ENCODE measurements at regions not wholly inside any gene's neighbourhood (a gene's known extent, or its start where the extent isn't known, plus 50 kb on each side); places are given as distances from the start of the nearest gene placed in this dataset.

- no peaks in the 10 kb centered on the region for H3K36me3 ChIP-seq (replicated peaks in 1 of 2; ENCODE audit: control extremely low read depth in 1 of 2, control insufficient read depth in 1 of 2, extremely low read depth in 1 of 2, insufficient read depth in 2 of 2, low read length in 1 of 2)
- H3K27ac Mint-ChIP-seq = no peak overlapping the region
- H3K27ac ChIP-seq (ENCODE audit: low read length in 2 of 2) = no peak overlapping the region
- TF ChIP-seq EZH2 (IDR thresholded peaks at IDR 0.05; ENCODE audit: borderline replicate concordance, insufficient read depth, low read depth, low read length, poor library complexity, severe bottlenecking) (no peak), CTCF (IDR thresholded peaks at IDR 0.05) (no peak)
- intact Hi-C loops (cut with micrococcal nuclease) = no loop called here
- ChIA-PET CTCF (no interaction called here), POLR2A (no interaction called here)
- WGBS (ENCODE audit: insufficient coverage) = 89% methylated on average over 21 of the region's 22 CpGs
- H3K79me2 ChIP-seq (ENCODE audit: control insufficient read depth, insufficient read depth, low read length) = no peaks in the 10 kb centered on the region
- no peak overlapping the region for H2AFZ ChIP-seq (ENCODE audit: insufficient read depth, low read depth, low read length, poor library complexity, severe bottlenecking)
- no peak for DNase-seq
- H3K9me3 ChIP-seq (ENCODE audit: control extremely low read depth in 1 of 3, control insufficient read depth in 2 of 3, insufficient read depth in 1 of 3, low read length in 2 of 3) = peaks cover 0 to 11% (median 0%) of the 10 kb centered on the region in 3 donors
- ATAC-seq (ENCODE audit: low read depth) = no peak
- H3K4me1 ChIP-seq (ENCODE audit: control insufficient read depth in 2 of 2, insufficient read depth in 2 of 2, low read length in 2 of 2) = no peaks in the 10 kb centered on the region
- no peaks in the 10 kb centered on the region for H3K9me3 Mint-ChIP-seq (ENCODE audit: insufficient read depth)
- H3K4me2 ChIP-seq (replicated peaks; ENCODE audit: low read depth, low read length, poor library complexity, severe bottlenecking) = no peak overlapping the region
- no peaks in the 10 kb centered on the region for H3K4me1 Mint-ChIP-seq
- no peaks in the 10 kb centered on the region for H3K27me3 ChIP-seq (replicated peaks in 1 of 4; ENCODE audit: control extremely low read depth in 1 of 4, control insufficient read depth in 3 of 4, insufficient read depth in 4 of 4, low read length in 3 of 4)
- no peak overlapping the region for H3K4me3 Mint-ChIP-seq
- no peak overlapping the region for H3K9ac ChIP-seq (ENCODE audit: low read length)
- no peaks in the 10 kb centered on the region for H4K20me1 ChIP-seq (ENCODE audit: control insufficient read depth, insufficient read depth, low read length, poor library complexity, severe bottlenecking)
- H3K4me3 ChIP-seq (ENCODE audit: control extremely low read depth in 1 of 5, extremely low read depth in 1 of 5, insufficient read depth in 1 of 5, low read depth in 2 of 5, low read length in 4 of 5) = no peak overlapping the region
- H3K27me3 Mint-ChIP-seq = no peaks in the 10 kb centered on the region
Measured at GRCh38 chr6:168190646-168191443, 111.8 kb upstream of the FRMD1 start.

DNA sequence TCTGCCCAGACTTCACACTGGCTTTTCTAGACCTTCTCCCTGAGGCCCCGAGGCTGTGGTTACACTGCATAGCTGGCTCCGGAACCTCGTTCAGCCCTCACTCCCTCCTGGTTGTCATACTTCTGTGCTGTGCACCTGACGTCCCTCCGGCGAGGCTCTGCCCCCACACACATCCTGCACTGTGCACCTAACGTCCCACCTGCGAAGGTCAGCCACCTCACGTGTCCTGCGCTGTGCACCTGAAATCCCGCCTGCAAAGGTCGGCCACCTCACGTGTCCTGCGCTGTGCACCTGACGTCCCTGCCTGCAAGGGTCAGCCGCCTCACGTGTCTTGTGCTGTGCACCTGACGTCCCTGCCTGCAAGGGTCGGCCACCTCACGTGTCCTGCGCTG is 111.0 kb upstream of the FRMD1 start:
- no peaks in the 10 kb centered on the region for H3K4me1 ChIP-seq (ENCODE audit: control insufficient read depth in 2 of 2, insufficient read depth in 2 of 2, low read length in 2 of 2)
- TF ChIP-seq EZH2 (IDR thresholded peaks at IDR 0.05; ENCODE audit: borderline replicate concordance, insufficient read depth, low read depth, low read length, poor library complexity, severe bottlenecking) (no peak), CTCF (IDR thresholded peaks at IDR 0.05) (no peak)
- no peaks in the 10 kb centered on the region for H4K20me1 ChIP-seq (ENCODE audit: control insufficient read depth, insufficient read depth, low read length, poor library complexity, severe bottlenecking)
- Mint-ChIP-seq H3K9me3 (ENCODE audit: insufficient read depth) (no peaks in the 10 kb centered on the region), H3K4me3 (no peak overlapping the region), H3K27ac (no peak overlapping the region), H3K27me3 (no peaks in the 10 kb centered on the region), H3K4me1 (no peaks in the 10 kb centered on the region)
- H3K36me3 ChIP-seq (replicated peaks in 1 of 2; ENCODE audit: control extremely low read depth in 1 of 2, control insufficient read depth in 1 of 2, extremely low read depth in 1 of 2, insufficient read depth in 2 of 2, low read length in 1 of 2) = no peaks in the 10 kb centered on the region
- H3K27me3 ChIP-seq (replicated peaks in 1 of 4; ENCODE audit: control extremely low read depth in 1 of 4, control insufficient read depth in 3 of 4, insufficient read depth in 4 of 4, low read length in 3 of 4) = no peaks in the 10 kb centered on the region
- DNase-seq (no peak), ATAC-seq (ENCODE audit: low read depth) (no peak)
- 93% methylated on average over 20 of the region's 21 CpGs for WGBS (ENCODE audit: insufficient coverage)
- peaks cover 0 to 11% (median 0%) of the 10 kb centered on the region in 3 donors for H3K9me3 ChIP-seq (ENCODE audit: control extremely low read depth in 1 of 3, control insufficient read depth in 2 of 3, insufficient read depth in 1 of 3, low read length in 2 of 3)
- POLR2A ChIA-PET = no interaction called here
- H3K9ac ChIP-seq (ENCODE audit: low read length) = no peak overlapping the region
- no peak overlapping the region for H3K4me2 ChIP-seq (replicated peaks; ENCODE audit: low read depth, low read length, poor library complexity, severe bottlenecking)
- intact Hi-C loops (cut with micrococcal nuclease) = no loop called here
- no peaks in the 10 kb centered on the region for H3K79me2 ChIP-seq (ENCODE audit: control insufficient read depth, insufficient read depth, low read length)
- no peak overlapping the region for H2AFZ ChIP-seq (ENCODE audit: insufficient read depth, low read depth, low read length, poor library complexity, severe bottlenecking)
- CTCF ChIA-PET = no interaction called here
- no peak overlapping the region for H3K4me3 ChIP-seq (ENCODE audit: control extremely low read depth in 1 of 5, extremely low read depth in 1 of 5, insufficient read depth in 1 of 5, low read depth in 2 of 5, low read length in 4 of 5)
- H3K27ac ChIP-seq (ENCODE audit: low read length in 2 of 2) = no peak overlapping the region
